Panc1 (cell line): ENCODE measurements at regions not wholly inside any gene's neighbourhood (a gene's known extent, or its start where the extent isn't known, plus 50 kb on each side); places are given as distances from the start of the nearest gene placed in this dataset.

Source experiments
- ATAC-seq: fragments of 200-7000 bp; cut with Tn5 transposase; 2 replicates; pipeline ENCODE4 v1.9.1; 2020; ENCODE audit warnings: mild to moderate bottlenecking, moderate library complexity
- BruUV-seq: library from RNA; stranded (reverse); fragments of 400-500 nt; replicated peaks from 2 replicates; lab custom pipeline; 2021; lab: Mats Ljungman, UMichigan
- CTCF ChIA-PET: fragments of 300-600 bp; sonication (Branson Sonifier 250); formaldehyde crosslinking; loops from one replicate; lab custom pipeline; 2022; ENCODE audit warnings: antibody characterized with exemption; lab: Charles Lee
- POLR2A ChIA-PET: fragments of 300-600 bp; sonication (Branson Sonifier 250); formaldehyde crosslinking; loops from one replicate; lab custom pipeline; 2022; ENCODE audit warnings: antibody characterized with exemption; lab: Charles Lee
- DNase-seq: peaks from one replicate; pipeline ENCODE4 v3.0.0-alpha.2; 2010; ENCODE audit warnings: low read depth, low spot score
- H3K27ac ChIP-seq: 2 replicates; pipeline ENCODE4 v1.5.1; 2011; ENCODE audit warnings: mild to moderate bottlenecking, low read length, inconsistent platforms
- H3K27me3 ChIP-seq: fragments of 200-500 bp; sonication (Bioruptor generic); 2 replicates; pipeline ENCODE4 v1.6.0; 2014; ENCODE audit warnings: low read length, inconsistent platforms; ENCODE audit not compliant: control insufficient read depth, insufficient read depth
- H3K36me3 ChIP-seq: fragments of 200-500 bp; sonication (Bioruptor generic); 2 replicates; pipeline ENCODE4 v1.5.1; 2014; ENCODE audit warnings: inconsistent platforms, mild to moderate bottlenecking, low read length, moderate library complexity; ENCODE audit not compliant: control insufficient read depth, insufficient read depth
- H3K4me1 ChIP-seq: 2 replicates; pipeline ENCODE4 v1.5.1; 2011; ENCODE audit warnings: inconsistent platforms, mild to moderate bottlenecking, low read length, moderate library complexity; ENCODE audit not compliant: control insufficient read depth, insufficient read depth
- H3K4me3 ChIP-seq, 2 experiments: 2 replicates each; pipeline ENCODE4 v1.5.1; 2011 to 2012; ENCODE audit warnings: low read depth in 2 of 2, low read length in 2 of 2, mild to moderate bottlenecking in 2 of 2, inconsistent platforms in 1 of 2, moderate library complexity in 1 of 2
- H3K9me3 ChIP-seq: fragments of 200-500 bp; sonication (Bioruptor generic); 2 replicates; pipeline ENCODE4 v1.5.1; 2014; ENCODE audit warnings: low read depth, mild to moderate bottlenecking, inconsistent platforms, low read length, moderate library complexity; ENCODE audit not compliant: control insufficient read depth, insufficient read depth
- CTCF ChIP-seq: fragments of 450-650 bp; IDR thresholded peaks from 2 replicates; pipeline ENCODE4 v1.5.1; 2017; ENCODE audit warnings: mild to moderate bottlenecking
- POLR2AphosphoS5 ChIP-seq: IDR thresholded peaks from 2 replicates; pipeline ENCODE4 v1.6.1; 2012; ENCODE audit warnings: mild to moderate bottlenecking, low read depth, low read length, moderate library complexity
- REST ChIP-seq, 2 experiments: IDR thresholded peaks; 2 replicates each; pipeline ENCODE4 v1.6.1; 2011 to 2012; ENCODE audit warnings: low read depth in 2 of 2, control low read depth in 1 of 2, low read length in 1 of 2, mild to moderate bottlenecking in 1 of 2, moderate library complexity in 1 of 2; ENCODE audit not compliant: insufficient read depth in 1 of 2
- SIN3A ChIP-seq: IDR thresholded peaks from 2 replicates; pipeline ENCODE4 v1.6.1; 2012; ENCODE audit warnings: low read depth, mild to moderate bottlenecking, low read length, moderate library complexity, borderline replicate concordance; ENCODE audit not compliant: insufficient read depth
- TCF7L2 ChIP-seq: IDR thresholded peaks from 2 replicates; pipeline ENCODE4 v1.6.1; 2011; ENCODE audit warnings: mild to moderate bottlenecking, low read depth, low read length, inconsistent platforms
- in situ Hi-C: cut with HindIII; loops from 2 replicates; pipeline ENCODE4 v1.10.0; 2016; ENCODE audit warnings: low sequenced_read_pairs, low pct_unique_long_range_greater_than_20kb
- intact Hi-C: fragments of 100-400 bp; cut with micrococcal nuclease; formaldehyde crosslinking; loops from one replicate; pipeline ENCODE4 v1.10.0; 2022; ENCODE audit not compliant: unreplicated experiment

GRCh38 chr2:35997488-35997887 lies 358.1 kb upstream of the CRIM1 start:
- intact Hi-C loops = no loop called here
- POLR2A ChIA-PET = no interaction called here

GRCh38 chr2:35989503-35989902 lies 366.1 kb upstream of the CRIM1 start:
- Histone ChIP-seq H3K4me1 (no peaks in the 10 kb centered on the region), H3K9me3 (no peaks in the 10 kb centered on the region), H3K27me3 (no peaks in the 10 kb centered on the region), H3K36me3 (no peaks in the 10 kb centered on the region), H3K27ac (no peak overlapping the region), H3K4me3 (no peak overlapping the region)
- intact Hi-C loops = no loop called here
- no peak for ATAC-seq
- in situ Hi-C loops = no loop called here
- POLR2A ChIA-PET = interaction anchor here (0.6 kb wide), 1 partner anchor 578 kb away, joined by 4 read pairs; no protein-coding TSS in a partner anchor
- TF ChIP-seq SIN3A (no peak), TCF7L2 (no peak), REST (IDR thresholded peaks at IDR 0.05; ENCODE audit: insufficient read depth in 1 of 2, low read depth in 2 of 2, low read length in 1 of 2) (no peak), POLR2AphosphoS5 (no peak), CTCF (no peak)
- no peak for DNase-seq
- no TSS peak for BruUV-seq
- CTCF ChIA-PET = interaction anchor here (0.6 kb wide), 1 partner anchor 784 kb away, joined by 3 read pairs; no protein-coding TSS in a partner anchor

More at GRCh38 chr2:35997488-35997887, 358.1 kb upstream of the CRIM1 start:
- Histone ChIP-seq H3K27me3 (no peaks in the 10 kb centered on the region), H3K27ac (no peak overlapping the region), H3K4me3 (no peak overlapping the region), H3K9me3 (no peaks in the 10 kb centered on the region), H3K36me3 (no peaks in the 10 kb centered on the region), H3K4me1 (no peaks in the 10 kb centered on the region)
- CTCF ChIA-PET = no interaction called here
- DNase-seq = no peak
- ATAC-seq = no peak
- in situ Hi-C loops = no loop called here
- TF ChIP-seq CTCF (no peak), TCF7L2 (no peak), REST (IDR thresholded peaks at IDR 0.05; ENCODE audit: insufficient read depth in 1 of 2, low read depth in 2 of 2, low read length in 1 of 2) (no peak), SIN3A (no peak), POLR2AphosphoS5 (no peak)
- BruUV-seq = no TSS peak
